Heart left ventricle (tissue), 13 donors: ENCODE measurements at regions not wholly inside any gene's neighbourhood (a gene's known extent, or its start where the extent isn't known, plus 50 kb on each side); places are given as distances from the start of the nearest gene placed in this dataset.

Experiments
- CTCF ChIP-seq, 12 donors: fragments of 200-600 bp; sonication (generic) in 4 of 12; IDR thresholded peaks; one replicate each; pipeline versions ENCODE4 v1.5.0 to v1.8.0; 2018 to 2022; ENCODE audit warnings: antibody characterized with exemption in 12 of 12, mild to moderate bottlenecking in 5 of 12
- POLR2A ChIP-seq, 2 donors: fragments of 450-650 bp; IDR thresholded peaks; one replicate each; pipeline ENCODE4 v1.6.1; 2017; ENCODE audit warnings: antibody characterized with exemption in 2 of 2, mild to moderate bottlenecking in 2 of 2, moderate library complexity in 2 of 2
- donor health status: ischemic (EF 13 %, LVEDD 7.1; RV severe dilation, severe dysfunction).
- donor health status: DM: no; HTN: yes; CAD: no.
- donor health status: DM: no; HTN: no; CAD: no.
- donor health status: ischemic (EF 25% LVEDD 6.9; RV normal size, moderate dysfunction).
- donor health status: ischemic (EF 25% LVEDD 5.7; RV mildly dilated, moderate dysfunction).
- donor health status: ischemic (EF 35%, LVEDD 5.7; RV mildly dilated, moderate dysfunction).
- donor health status: nonischemic (EF 11% LVEDD 7.7; RV severe dilation, severe dysfunction).
- donor health status: DM: yes; HTN: yes; CAD: no.
- donor health status: PGD.
- donor health status: ischemic (EF 29% LVEDD 5.4; RV normal size, mild dysfunction).
- donor health status: nonischemic (EF 23%, LVEDD 6.1; RV moderate dilation, normal function).

GRCh38 chr3:124442463-124442862 lies 287.8 kb upstream of the UMPS start:
- TF ChIP-seq CTCF (IDR thresholded peaks at IDR 0.05) = no peak
- no peak for TF ChIP-seq POLR2A (IDR thresholded peaks at IDR 0.05)
